ENCODE measurements at regions not wholly inside any gene's neighbourhood (a gene's known extent, or its start where the extent isn't known, plus 50 kb on each side); places are given as distances from the start of the nearest gene placed in this dataset.

GRCh38 chr20:21920211-21920610 lies 214.7 kb downstream of the PAX1 start (continued):
- TF ChIP-seq NFE2L1 (CRISPR knock-in tag; IDR thresholded peaks at IDR 0.05) (no peak), RELA (CRISPR knock-in tag; IDR thresholded peaks at IDR 0.05; ENCODE audit: borderline replicate concordance) (no peak), PREB (CRISPR knock-in tag; IDR thresholded peaks at IDR 0.05; ENCODE audit: borderline replicate concordance) (no peak), CDX4 (CRISPR knock-in tag; IDR thresholded peaks at IDR 0.05; ENCODE audit: borderline replicate concordance) (no peak), ZMAT4 (CRISPR knock-in tag; IDR thresholded peaks at IDR 0.05) (no peak)

- no peak overlapping the region for H3K4me3 Mint-ChIP-seq
- CTCF ChIA-PET, result no interaction called here
- DNase-seq (ENCODE audit: low spot score), result no peak
- H3K27ac Mint-ChIP-seq, result no peak overlapping the region
- no peak for TF ChIP-seq FOXP4 (CRISPR knock-in tag; IDR thresholded peaks at IDR 0.05)
- no peak for TF ChIP-seq ZNF317 (CRISPR knock-in tag; IDR thresholded peaks at IDR 0.05; ENCODE audit: borderline replicate concordance, low read depth)
- TF ChIP-seq ZNF121 (CRISPR knock-in tag; IDR thresholded peaks at IDR 0.05), result no peak
- no peak for TF ChIP-seq MYBL2 (CRISPR knock-in tag; IDR thresholded peaks at IDR 0.05)
- no peak for TF ChIP-seq ZNF281 (CRISPR knock-in tag; IDR thresholded peaks at IDR 0.05)
- TF ChIP-seq IRF2 (CRISPR knock-in tag; IDR thresholded peaks at IDR 0.05; ENCODE audit: borderline replicate concordance, low read depth), result no peak
- no peak for TF ChIP-seq CDX4 (CRISPR knock-in tag; IDR thresholded peaks at IDR 0.05; ENCODE audit: borderline replicate concordance)
- no peak for TF ChIP-seq NR2C2 (CRISPR knock-in tag; IDR thresholded peaks at IDR 0.05)
- no peak for TF ChIP-seq ZNF396 (CRISPR knock-in tag; IDR thresholded peaks at IDR 0.05; ENCODE audit: borderline replicate concordance)
- TF ChIP-seq ATF3 (CRISPR knock-in tag; conservative IDR thresholded peaks at IDR 0.05), result no peak
- no peak for TF ChIP-seq ATF1 (CRISPR knock-in tag; IDR thresholded peaks at IDR 0.05)
- no peak for TF ChIP-seq AFF4 (CRISPR knock-in tag; IDR thresholded peaks at IDR 0.05; ENCODE audit: borderline replicate concordance)
- TF ChIP-seq RELA (CRISPR knock-in tag; IDR thresholded peaks at IDR 0.05; ENCODE audit: borderline replicate concordance), result no peak
- TF ChIP-seq ERG (CRISPR knock-in tag; IDR thresholded peaks at IDR 0.05), result no peak
- TF ChIP-seq TCF7 (CRISPR knock-in tag; IDR thresholded peaks at IDR 0.05; ENCODE audit: low read depth), result no peak
- TF ChIP-seq E2F5 (CRISPR knock-in tag; IDR thresholded peaks at IDR 0.05), result no peak
- peaks cover 4% of the 10 kb centered on the region for H3K4me1 Mint-ChIP-seq
- POLR2A ChIA-PET, result no interaction called here
- H3K27me3 Mint-ChIP-seq (ENCODE audit: low read depth), result no peaks in the 10 kb centered on the region
- no peak for ATAC-seq
- peaks cover 20% of the 10 kb centered on the region for H3K9me3 Mint-ChIP-seq
- H3K36me3 Mint-ChIP-seq, result no peaks in the 10 kb centered on the region
Observed at GRCh38 chr20:21918398-21918797, 212.9 kb downstream of the PAX1 start.
